ENCODE measurements at regions not wholly inside any gene's neighbourhood (a gene's known extent, or its start where the extent isn't known, plus 50 kb on each side); places are given as distances from the start of the nearest gene placed in this dataset.

GRCh38 chr18:2313332-2313731 lies 258.0 kb downstream of the METTL4 start:
- no peak overlapping the region for H3K4me3 ChIP-seq (ENCODE audit: low read length)
- TF ChIP-seq CTCF (conservative IDR thresholded peaks at IDR 0.05; ENCODE audit: low read depth, low read length), result no peak
- no peak for DNase-seq (ENCODE audit: low read depth)

GRCh38 chr18:2316082-2316750 lies 255.1 kb downstream of the METTL4 start:
- no peak for TF ChIP-seq CTCF (conservative IDR thresholded peaks at IDR 0.05; ENCODE audit: low read depth, low read length)
- H3K4me3 ChIP-seq (ENCODE audit: low read length), result no peak overlapping the region
- no peak for DNase-seq (ENCODE audit: low read depth)

GRCh38 chr18:2316751-2317696 lies 254.3 kb downstream of the METTL4 start:
- TF ChIP-seq CTCF (conservative IDR thresholded peaks at IDR 0.05; ENCODE audit: low read depth, low read length), result no peak
- H3K4me3 ChIP-seq (ENCODE audit: low read length), result no peak overlapping the region
- DNase-seq (ENCODE audit: low read depth), result no peak

- no peak for TF ChIP-seq CTCF (conservative IDR thresholded peaks at IDR 0.05; ENCODE audit: low read depth, low read length)
- DNase-seq (ENCODE audit: low read depth), result no peak
- H3K4me3 ChIP-seq (ENCODE audit: low read length), result no peak overlapping the region
Measured at GRCh38 chr18:2324459-2324858, 246.8 kb downstream of the METTL4 start.

GRCh38 chr18:2325308-2325849 lies 245.9 kb downstream of the METTL4 start:
- no peak overlapping the region for H3K4me3 ChIP-seq (ENCODE audit: low read length)
- no peak for DNase-seq (ENCODE audit: low read depth)
- TF ChIP-seq CTCF (conservative IDR thresholded peaks at IDR 0.05; ENCODE audit: low read depth, low read length), result no peak

- no peak for TF ChIP-seq CTCF (conservative IDR thresholded peaks at IDR 0.05; ENCODE audit: low read depth, low read length)
- H3K4me3 ChIP-seq (ENCODE audit: low read length), result no peak overlapping the region
- DNase-seq (ENCODE audit: low read depth), result no peak
Measured at GRCh38 chr18:2325933-2326332, 245.4 kb downstream of the METTL4 start.

Measured in retinal pigment epithelial cell (primary cell).